GM23338 (cell line): ENCODE measurements at regions not wholly inside any gene's neighbourhood (a gene's known extent, or its start where the extent isn't known, plus 50 kb on each side); places are given as distances from the start of the nearest gene placed in this dataset.

Source experiments
- ATAC-seq: fragments of 200-7000 bp; cut with Tn5 transposase; 3 replicates; pipeline ENCODE4 v1.9.1; 2020
- DNase-seq: peaks from one replicate; pipeline ENCODE4 v3.0.0-alpha.2; 2015; ENCODE audit warnings: low spot score
- H2AFZ ChIP-seq: fragments of 200-600 bp; sonication (generic); 2 replicates; pipeline ENCODE4 v1.8.0; 2016; ENCODE audit warnings: antibody characterized with exemption, mild to moderate bottlenecking, moderate library complexity
- H3F3A ChIP-seq: fragments of 200-600 bp; sonication (generic); replicated peaks from 2 replicates; pipeline ENCODE4 v1.8.0; 2017; ENCODE audit warnings: antibody characterized with exemption, mixed run types, low read depth
- H3K27ac ChIP-seq: fragments of 200-600 bp; sonication (generic); 2 replicates; pipeline ENCODE4 v1.6.1; 2016; ENCODE audit warnings: low read depth
- H3K27me3 ChIP-seq: fragments of 200-600 bp; sonication (generic); 2 replicates; pipeline ENCODE4 v1.8.0; 2016; ENCODE audit warnings: mild to moderate bottlenecking, mixed run types, moderate library complexity; ENCODE audit not compliant: insufficient read depth
- H3K36me3 ChIP-seq: fragments of 200-600 bp; sonication (generic); 2 replicates; pipeline ENCODE4 v1.8.0; 2016; ENCODE audit warnings: mild to moderate bottlenecking; ENCODE audit not compliant: insufficient read depth
- H3K4me1 ChIP-seq: fragments of 200-600 bp; sonication (generic); 2 replicates; pipeline ENCODE4 v1.8.0; 2016; ENCODE audit warnings: mild to moderate bottlenecking, moderate library complexity; ENCODE audit not compliant: insufficient read depth
- H3K4me2 ChIP-seq: fragments of 200-600 bp; sonication (generic); 2 replicates; pipeline ENCODE4 v1.7.1; 2017; ENCODE audit warnings: mixed run types
- H3K4me3 ChIP-seq: fragments of 200-600 bp; sonication (generic); 2 replicates; pipeline ENCODE4 v1.6.1; 2016; ENCODE audit warnings: mixed run types
- H3K79me2 ChIP-seq: fragments of 200-600 bp; sonication (generic); replicated peaks from 2 replicates; pipeline ENCODE4 v1.8.0; 2017; ENCODE audit warnings: mild to moderate bottlenecking; ENCODE audit not compliant: insufficient read depth
- H3K9me2 ChIP-seq: fragments of 200-600 bp; sonication (generic); 2 replicates; pipeline ENCODE4 v1.8.0; 2017; ENCODE audit not compliant: insufficient read depth
- H4K20me1 ChIP-seq: fragments of 200-600 bp; sonication (generic); replicated peaks from 2 replicates; pipeline ENCODE4 v1.8.0; 2017; ENCODE audit warnings: mild to moderate bottlenecking; ENCODE audit not compliant: insufficient read depth
- H3K27ac Mint-ChIP-seq: 2 replicates; pipeline ENCODE4 v1.8.0; 2020; ENCODE audit warnings: inconsistent platforms, mild to moderate bottlenecking, moderate library complexity, mixed read lengths
- H3K27me3 Mint-ChIP-seq: 3 replicates; pipeline ENCODE4 v1.8.0; 2022; ENCODE audit warnings: low read depth, mild to moderate bottlenecking, moderate library complexity, mixed read lengths, inconsistent platforms; ENCODE audit not compliant: insufficient read depth, poor library complexity
- H3K36me3 Mint-ChIP-seq: 3 replicates; pipeline ENCODE4 v1.8.0; 2021; ENCODE audit warnings: low read depth, mild to moderate bottlenecking, inconsistent platforms, moderate library complexity, mixed read lengths
- H3K4me1 Mint-ChIP-seq: 3 replicates; pipeline ENCODE4 v1.8.0; 2020; ENCODE audit warnings: mild to moderate bottlenecking, inconsistent platforms, mixed read lengths
- H3K4me3 Mint-ChIP-seq: 3 replicates; pipeline ENCODE4 v1.8.0; 2021; ENCODE audit warnings: moderate library complexity, mild to moderate bottlenecking, inconsistent platforms, mixed read lengths
- H3K9me3 Mint-ChIP-seq: 3 replicates; pipeline ENCODE4 v1.8.0; 2020; ENCODE audit warnings: moderate library complexity, mild to moderate bottlenecking, inconsistent platforms, mixed read lengths
- CREB1 ChIP-seq: fragments of 250-450 bp; sonication (Bioruptor Pico); IDR thresholded peaks from 2 replicates; pipeline ENCODE4 v1.5.0; 2020; ENCODE audit warnings: low read depth, mild to moderate bottlenecking, moderate library complexity
- EZH2 ChIP-seq: fragments of 200-600 bp; sonication (generic); IDR thresholded peaks from one replicate; pipeline ENCODE4 v1.8.0; 2017; ENCODE audit warnings: antibody characterized with exemption, mild to moderate bottlenecking, low read depth; ENCODE audit not compliant: unreplicated experiment
- EZH2phosphoT487 ChIP-seq: fragments of 200-600 bp; sonication (generic); IDR thresholded peaks from one replicate; pipeline ENCODE4 v1.8.1; 2018; ENCODE audit warnings: antibody characterized with exemption; ENCODE audit not compliant: unreplicated experiment
- JUNB ChIP-seq: IDR thresholded peaks from one replicate; pipeline ENCODE4 v1.6.1; 2016; ENCODE audit warnings: antibody characterized with exemption; ENCODE audit not compliant: unreplicated experiment
- STAT1 ChIP-seq: IDR thresholded peaks from one replicate; pipeline ENCODE4 v1.6.1; 2016; ENCODE audit warnings: antibody characterized with exemption; ENCODE audit not compliant: unreplicated experiment
- ZNF114 ChIP-seq: fragments of 250-450 bp; sonication (Bioruptor Pico); IDR thresholded peaks from 2 replicates; pipeline ENCODE4 v1.5.0; 2020; ENCODE audit warnings: mild to moderate bottlenecking, moderate library complexity
- ZNF331 ChIP-seq: fragments of 250-450 bp; sonication (Bioruptor Pico); IDR thresholded peaks from 2 replicates; pipeline ENCODE4 v1.5.0; 2020; ENCODE audit warnings: low read depth, mild to moderate bottlenecking, moderate library complexity
- TF ChIP-seq, protein P1 (sequence below), 2 experiments: fragments of 200-600 bp in 1 of 2; sonication (generic) in 1 of 2; conservative IDR thresholded peaks; 2 replicates each; pipeline versions ENCODE4 v1.5.1 to v1.6.1; 2016 to 2017; ENCODE audit warnings: antibody characterized with exemption in 2 of 2, low read depth in 2 of 2, mild to moderate bottlenecking in 2 of 2, moderate library complexity in 1 of 2
- TF ChIP-seq, protein P2 (sequence below): fragments of 250-450 bp; sonication (Bioruptor Pico); IDR thresholded peaks from 2 replicates; pipeline ENCODE4 v1.5.0; 2020; ENCODE audit warnings: mild to moderate bottlenecking, moderate library complexity
- TF ChIP-seq, protein P3 (sequence below): IDR thresholded peaks from one replicate; pipeline ENCODE4 v1.6.1; 2018; ENCODE audit warnings: antibody characterized with exemption; ENCODE audit not compliant: unreplicated experiment
- TF ChIP-seq, protein P4 (sequence below): IDR thresholded peaks from 2 replicates; pipeline ENCODE4 v1.6.1; 2016; ENCODE audit warnings: antibody characterized with exemption

DNA sequence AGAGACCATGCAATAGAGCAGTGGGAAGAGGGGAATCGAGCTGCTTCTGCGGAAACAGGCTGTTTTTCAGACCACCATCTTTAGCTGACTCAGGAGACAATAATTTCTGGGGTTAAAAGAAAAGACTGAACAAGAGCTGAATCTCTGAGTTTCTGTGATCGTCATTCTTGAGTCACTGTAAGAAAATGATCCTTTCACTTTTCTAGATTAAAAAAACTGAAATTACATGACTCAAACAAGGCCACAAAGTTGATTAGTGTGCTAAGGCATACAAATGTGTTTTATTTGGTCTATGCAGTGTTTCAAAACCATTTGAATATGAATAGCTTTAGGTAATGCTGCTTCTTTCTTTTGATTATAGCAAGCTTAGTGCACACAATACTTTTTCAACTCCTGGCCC is 194.4 kb upstream of the RPL34 start (continued):
- TF ChIP-seq, protein P1, sequence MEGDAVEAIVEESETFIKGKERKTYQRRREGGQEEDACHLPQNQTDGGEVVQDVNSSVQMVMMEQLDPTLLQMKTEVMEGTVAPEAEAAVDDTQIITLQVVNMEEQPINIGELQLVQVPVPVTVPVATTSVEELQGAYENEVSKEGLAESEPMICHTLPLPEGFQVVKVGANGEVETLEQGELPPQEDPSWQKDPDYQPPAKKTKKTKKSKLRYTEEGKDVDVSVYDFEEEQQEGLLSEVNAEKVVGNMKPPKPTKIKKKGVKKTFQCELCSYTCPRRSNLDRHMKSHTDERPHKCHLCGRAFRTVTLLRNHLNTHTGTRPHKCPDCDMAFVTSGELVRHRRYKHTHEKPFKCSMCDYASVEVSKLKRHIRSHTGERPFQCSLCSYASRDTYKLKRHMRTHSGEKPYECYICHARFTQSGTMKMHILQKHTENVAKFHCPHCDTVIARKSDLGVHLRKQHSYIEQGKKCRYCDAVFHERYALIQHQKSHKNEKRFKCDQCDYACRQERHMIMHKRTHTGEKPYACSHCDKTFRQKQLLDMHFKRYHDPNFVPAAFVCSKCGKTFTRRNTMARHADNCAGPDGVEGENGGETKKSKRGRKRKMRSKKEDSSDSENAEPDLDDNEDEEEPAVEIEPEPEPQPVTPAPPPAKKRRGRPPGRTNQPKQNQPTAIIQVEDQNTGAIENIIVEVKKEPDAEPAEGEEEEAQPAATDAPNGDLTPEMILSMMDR (conservative IDR thresholded peaks at IDR 0.05; ENCODE audit: low read depth in 2 of 2): no peak

DNA sequence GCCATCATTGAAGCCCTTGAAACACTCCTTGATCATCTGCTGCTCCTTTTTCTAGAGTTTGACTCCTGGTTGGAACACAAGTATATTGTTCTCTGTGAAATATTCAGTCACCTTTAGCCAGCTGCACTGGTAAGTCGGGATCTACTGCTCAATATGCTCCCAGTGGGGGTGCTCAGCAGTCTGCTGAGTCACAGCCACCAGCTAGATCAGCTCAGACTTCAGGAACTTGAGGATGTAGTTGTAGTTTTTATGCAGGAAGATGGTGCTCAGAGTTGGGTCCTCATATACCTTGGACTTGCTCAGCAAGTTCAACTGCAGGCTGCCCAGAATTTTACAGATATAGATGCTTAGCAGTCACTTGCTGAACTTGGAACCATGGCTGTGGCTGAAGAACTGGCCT is 202.5 kb upstream of the RPL34 start:
- Mint-ChIP-seq H3K4me1 (no peaks in the 10 kb centered on the region), H3K36me3 (peaks cover 3% of the 10 kb centered on the region; the same call in 1 of the 3 replicates), H3K4me3 (no peak overlapping the region), H3K27ac (no peak overlapping the region), H3K9me3 (peaks cover 12% of the 10 kb centered on the region; the same call in 2 of the 3 replicates), H3K27me3 (peaks cover 6% of the 10 kb centered on the region)
- no peaks in the 10 kb centered on the region for H3K36me3 ChIP-seq
- H3K27ac ChIP-seq: no peak overlapping the region
- no peak overlapping the region for H3K4me3 ChIP-seq
- no peak overlapping the region for H2AFZ ChIP-seq
- H3K4me1 ChIP-seq: no peaks in the 10 kb centered on the region
- no peaks in the 10 kb centered on the region for H4K20me1 ChIP-seq
- no peaks in the 10 kb centered on the region for H3K27me3 ChIP-seq
- no peak overlapping the region for H3K4me2 ChIP-seq
- 0 out of 2 replicates have a peak, but pooled peaks cover 8% of the 10 kb centered on the region for H3K9me2 ChIP-seq
- DNase-seq: no peak
- ATAC-seq: no peak
- no peaks in the 10 kb centered on the region for H3F3A ChIP-seq
- no peaks in the 10 kb centered on the region for H3K79me2 ChIP-seq
- no peak for TF ChIP-seq ZNF331 (CRISPR knock-in tag)
- no peak for TF ChIP-seq STAT1
- TF ChIP-seq EZH2: no peak
- no peak for TF ChIP-seq CREB1 (CRISPR knock-in tag)
- TF ChIP-seq JUNB: no peak
- TF ChIP-seq, protein P2, sequence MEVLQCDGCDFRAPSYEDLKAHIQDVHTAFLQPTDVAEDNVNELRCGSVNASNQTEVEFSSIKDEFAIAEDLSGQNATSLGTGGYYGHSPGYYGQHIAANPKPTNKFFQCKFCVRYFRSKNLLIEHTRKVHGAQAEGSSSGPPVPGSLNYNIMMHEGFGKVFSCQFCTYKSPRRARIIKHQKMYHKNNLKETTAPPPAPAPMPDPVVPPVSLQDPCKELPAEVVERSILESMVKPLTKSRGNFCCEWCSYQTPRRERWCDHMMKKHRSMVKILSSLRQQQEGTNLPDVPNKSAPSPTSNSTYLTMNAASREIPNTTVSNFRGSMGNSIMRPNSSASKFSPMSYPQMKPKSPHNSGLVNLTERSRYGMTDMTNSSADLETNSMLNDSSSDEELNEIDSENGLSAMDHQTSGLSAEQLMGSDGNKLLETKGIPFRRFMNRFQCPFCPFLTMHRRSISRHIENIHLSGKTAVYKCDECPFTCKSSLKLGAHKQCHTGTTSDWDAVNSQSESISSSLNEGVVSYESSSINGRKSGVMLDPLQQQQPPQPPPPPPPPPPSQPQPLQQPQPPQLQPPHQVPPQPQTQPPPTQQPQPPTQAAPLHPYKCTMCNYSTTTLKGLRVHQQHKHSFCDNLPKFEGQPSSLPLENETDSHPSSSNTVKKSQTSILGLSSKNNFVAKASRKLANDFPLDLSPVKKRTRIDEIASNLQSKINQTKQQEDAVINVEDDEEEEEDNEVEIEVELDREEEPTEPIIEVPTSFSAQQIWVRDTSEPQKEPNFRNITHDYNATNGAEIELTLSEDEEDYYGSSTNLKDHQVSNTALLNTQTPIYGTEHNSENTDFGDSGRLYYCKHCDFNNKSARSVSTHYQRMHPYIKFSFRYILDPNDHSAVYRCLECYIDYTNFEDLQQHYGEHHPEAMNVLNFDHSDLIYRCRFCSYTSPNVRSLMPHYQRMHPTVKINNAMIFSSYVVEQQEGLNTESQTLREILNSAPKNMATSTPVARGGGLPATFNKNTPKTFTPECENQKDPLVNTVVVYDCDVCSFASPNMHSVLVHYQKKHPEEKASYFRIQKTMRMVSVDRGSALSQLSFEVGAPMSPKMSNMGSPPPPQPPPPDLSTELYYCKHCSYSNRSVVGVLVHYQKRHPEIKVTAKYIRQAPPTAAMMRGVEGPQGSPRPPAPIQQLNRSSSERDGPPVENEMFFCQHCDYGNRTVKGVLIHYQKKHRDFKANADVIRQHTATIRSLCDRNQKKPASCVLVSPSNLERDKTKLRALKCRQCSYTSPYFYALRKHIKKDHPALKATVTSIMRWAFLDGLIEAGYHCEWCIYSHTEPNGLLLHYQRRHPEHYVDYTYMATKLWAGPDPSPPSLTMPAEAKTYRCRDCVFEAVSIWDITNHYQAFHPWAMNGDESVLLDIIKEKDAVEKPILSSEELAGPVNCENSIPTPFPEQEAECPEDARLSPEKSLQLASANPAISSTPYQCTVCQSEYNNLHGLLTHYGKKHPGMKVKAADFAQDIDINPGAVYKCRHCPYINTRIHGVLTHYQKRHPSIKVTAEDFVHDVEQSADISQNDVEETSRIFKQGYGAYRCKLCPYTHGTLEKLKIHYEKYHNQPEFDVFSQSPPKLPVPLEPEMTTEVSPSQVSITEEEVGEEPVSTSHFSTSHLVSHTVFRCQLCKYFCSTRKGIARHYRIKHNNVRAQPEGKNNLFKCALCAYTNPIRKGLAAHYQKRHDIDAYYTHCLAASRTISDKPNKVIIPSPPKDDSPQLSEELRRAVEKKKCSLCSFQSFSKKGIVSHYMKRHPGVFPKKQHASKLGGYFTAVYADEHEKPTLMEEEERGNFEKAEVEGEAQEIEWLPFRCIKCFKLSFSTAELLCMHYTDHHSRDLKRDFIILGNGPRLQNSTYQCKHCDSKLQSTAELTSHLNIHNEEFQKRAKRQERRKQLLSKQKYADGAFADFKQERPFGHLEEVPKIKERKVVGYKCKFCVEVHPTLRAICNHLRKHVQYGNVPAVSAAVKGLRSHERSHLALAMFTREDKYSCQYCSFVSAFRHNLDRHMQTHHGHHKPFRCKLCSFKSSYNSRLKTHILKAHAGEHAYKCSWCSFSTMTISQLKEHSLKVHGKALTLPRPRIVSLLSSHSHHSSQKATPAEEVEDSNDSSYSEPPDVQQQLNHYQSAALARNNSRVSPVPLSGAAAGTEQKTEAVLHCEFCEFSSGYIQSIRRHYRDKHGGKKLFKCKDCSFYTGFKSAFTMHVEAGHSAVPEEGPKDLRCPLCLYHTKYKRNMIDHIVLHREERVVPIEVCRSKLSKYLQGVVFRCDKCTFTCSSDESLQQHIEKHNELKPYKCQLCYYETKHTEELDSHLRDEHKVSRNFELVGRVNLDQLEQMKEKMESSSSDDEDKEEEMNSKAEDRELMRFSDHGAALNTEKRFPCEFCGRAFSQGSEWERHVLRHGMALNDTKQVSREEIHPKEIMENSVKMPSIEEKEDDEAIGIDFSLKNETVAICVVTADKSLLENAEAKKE (CRISPR knock-in tag): no peak
- TF ChIP-seq, protein P3, sequence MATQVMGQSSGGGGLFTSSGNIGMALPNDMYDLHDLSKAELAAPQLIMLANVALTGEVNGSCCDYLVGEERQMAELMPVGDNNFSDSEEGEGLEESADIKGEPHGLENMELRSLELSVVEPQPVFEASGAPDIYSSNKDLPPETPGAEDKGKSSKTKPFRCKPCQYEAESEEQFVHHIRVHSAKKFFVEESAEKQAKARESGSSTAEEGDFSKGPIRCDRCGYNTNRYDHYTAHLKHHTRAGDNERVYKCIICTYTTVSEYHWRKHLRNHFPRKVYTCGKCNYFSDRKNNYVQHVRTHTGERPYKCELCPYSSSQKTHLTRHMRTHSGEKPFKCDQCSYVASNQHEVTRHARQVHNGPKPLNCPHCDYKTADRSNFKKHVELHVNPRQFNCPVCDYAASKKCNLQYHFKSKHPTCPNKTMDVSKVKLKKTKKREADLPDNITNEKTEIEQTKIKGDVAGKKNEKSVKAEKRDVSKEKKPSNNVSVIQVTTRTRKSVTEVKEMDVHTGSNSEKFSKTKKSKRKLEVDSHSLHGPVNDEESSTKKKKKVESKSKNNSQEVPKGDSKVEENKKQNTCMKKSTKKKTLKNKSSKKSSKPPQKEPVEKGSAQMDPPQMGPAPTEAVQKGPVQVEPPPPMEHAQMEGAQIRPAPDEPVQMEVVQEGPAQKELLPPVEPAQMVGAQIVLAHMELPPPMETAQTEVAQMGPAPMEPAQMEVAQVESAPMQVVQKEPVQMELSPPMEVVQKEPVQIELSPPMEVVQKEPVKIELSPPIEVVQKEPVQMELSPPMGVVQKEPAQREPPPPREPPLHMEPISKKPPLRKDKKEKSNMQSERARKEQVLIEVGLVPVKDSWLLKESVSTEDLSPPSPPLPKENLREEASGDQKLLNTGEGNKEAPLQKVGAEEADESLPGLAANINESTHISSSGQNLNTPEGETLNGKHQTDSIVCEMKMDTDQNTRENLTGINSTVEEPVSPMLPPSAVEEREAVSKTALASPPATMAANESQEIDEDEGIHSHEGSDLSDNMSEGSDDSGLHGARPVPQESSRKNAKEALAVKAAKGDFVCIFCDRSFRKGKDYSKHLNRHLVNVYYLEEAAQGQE: no peak
- TF ChIP-seq EZH2phosphoT487: no peak
- TF ChIP-seq, protein P4, sequence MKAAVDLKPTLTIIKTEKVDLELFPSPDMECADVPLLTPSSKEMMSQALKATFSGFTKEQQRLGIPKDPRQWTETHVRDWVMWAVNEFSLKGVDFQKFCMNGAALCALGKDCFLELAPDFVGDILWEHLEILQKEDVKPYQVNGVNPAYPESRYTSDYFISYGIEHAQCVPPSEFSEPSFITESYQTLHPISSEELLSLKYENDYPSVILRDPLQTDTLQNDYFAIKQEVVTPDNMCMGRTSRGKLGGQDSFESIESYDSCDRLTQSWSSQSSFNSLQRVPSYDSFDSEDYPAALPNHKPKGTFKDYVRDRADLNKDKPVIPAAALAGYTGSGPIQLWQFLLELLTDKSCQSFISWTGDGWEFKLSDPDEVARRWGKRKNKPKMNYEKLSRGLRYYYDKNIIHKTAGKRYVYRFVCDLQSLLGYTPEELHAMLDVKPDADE: no peak
- no peak for TF ChIP-seq ZNF114
